HG02759 (cell line): ENCODE measurements at regions not wholly inside any gene's neighbourhood (a gene's known extent, or its start where the extent isn't known, plus 50 kb on each side); places are given as distances from the start of the nearest gene placed in this dataset.
"Not testable (repeated sequence)": the region's sequence is repeated elsewhere in the genome, so short reads cannot be mapped to it uniquely, and the experiment has no call there.

Source experiments
- ATAC-seq: cut with Tn5 transposase; IDR thresholded peaks from one replicate; pipeline ENCODE4 v1.9.1; 2021; ENCODE audit warnings: mild to moderate bottlenecking, moderate library complexity; ENCODE audit not compliant: unreplicated experiment

DNA sequence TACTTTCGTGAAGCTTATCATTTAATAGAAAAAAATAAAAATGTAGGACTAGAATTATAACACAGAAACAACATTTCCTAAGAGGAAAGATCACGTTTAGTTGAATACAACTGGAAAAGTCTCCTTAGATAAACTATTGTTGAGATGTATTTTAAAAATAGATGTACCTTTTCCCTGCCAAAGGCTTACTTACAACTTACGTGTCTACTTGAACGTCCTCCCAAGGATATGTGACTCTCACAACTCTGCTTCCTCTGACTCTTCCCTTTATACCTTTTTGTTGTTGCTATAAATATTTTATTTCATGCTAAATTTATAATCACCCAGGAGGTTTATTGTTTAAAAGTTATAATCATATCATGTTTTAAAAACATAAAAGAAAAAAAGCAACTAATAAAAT, 908.0 kb upstream of the ROBO1 start:
- ATAC-seq: no peak

DNA sequence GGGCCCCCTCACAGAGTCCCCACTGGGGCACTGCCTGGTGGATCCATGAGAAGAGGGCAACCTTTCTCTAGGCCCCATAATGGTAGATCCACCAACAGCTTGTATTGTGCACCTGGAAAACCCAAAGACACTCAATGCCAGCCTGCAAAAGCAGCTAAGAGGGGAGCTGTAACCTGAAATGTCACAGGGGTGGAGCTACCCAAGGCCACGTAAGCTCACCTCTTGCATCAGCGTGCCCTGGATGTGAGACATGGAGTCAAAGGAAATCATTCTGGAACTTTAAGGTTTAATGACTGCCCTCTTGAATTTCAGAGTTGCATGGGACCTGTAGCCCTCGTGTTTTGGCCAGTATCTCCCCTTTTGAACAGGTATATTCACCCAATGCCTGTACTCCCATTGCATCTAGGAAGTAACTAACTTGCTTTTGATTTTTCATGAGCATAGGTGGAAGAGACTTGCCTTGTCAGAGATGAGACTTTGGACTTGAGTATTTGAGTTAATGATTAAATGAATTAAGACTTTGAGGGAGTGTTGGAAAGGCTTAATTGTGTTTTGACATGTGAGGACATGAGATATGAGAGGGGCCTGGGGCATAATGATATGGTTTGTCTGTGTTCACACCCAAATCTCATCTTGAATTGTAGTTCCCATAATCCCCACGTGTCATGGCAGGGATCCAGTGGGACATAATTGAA, 900.9 kb upstream of the ROBO1 start:
- ATAC-seq: no peak

DNA sequence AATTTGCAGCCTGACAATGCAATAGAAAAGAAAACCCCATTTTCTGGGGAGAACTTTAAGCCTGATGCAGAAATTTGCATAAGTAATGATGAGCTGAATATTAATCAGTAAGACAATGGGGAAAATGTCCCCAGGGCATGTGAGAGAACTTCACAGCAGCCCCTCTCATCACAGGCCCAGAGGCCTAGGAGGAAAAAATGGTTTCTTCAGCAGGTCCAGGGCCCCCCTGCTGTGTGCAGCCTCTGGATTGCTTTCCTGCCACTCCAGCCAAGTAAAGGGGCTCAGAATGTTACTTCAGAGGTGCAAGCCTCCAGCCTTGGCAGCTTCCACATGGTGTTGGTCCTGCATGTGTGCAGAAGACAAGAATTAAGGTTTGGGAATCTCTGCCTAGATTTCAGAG, 900.3 kb upstream of the ROBO1 start:
- no peak for ATAC-seq

DNA sequence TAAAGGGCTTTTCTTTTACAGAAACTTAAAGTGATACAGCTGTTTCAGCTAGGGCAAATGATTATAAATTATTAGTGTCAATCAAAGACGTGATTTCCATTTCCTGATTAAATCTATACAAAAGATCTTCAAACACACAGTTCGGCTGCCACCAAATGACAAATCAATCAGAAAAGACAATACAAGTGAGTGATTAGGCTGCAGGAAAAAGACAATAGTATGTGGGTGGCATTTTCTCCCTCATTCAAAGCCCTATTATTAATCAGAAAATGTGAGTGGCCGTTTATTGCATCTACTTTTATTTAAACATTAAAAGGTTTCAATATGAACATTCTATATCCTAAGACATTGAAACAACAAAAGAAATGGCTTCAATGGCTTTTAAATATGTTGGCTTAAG, 895.6 kb upstream of the ROBO1 start:
- ATAC-seq: no peak

DNA sequence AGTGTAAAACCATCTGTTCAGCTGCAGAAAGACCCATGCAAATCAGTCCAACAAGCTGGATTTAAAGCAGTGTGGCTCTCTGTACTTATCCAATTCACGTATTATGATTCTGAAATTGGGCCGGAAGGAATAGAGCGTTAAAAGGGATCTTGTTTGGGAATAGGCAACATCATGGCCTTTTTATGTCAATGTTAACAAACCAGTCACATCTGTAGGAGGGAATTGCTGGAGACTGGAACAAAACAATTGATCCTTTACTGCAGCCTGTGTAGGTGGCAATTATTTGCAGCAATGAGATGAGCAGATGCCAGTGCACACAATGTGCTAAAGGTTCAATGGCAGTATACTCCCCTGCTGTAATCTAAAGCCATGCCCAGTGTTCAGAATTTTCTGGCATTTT, 887.4 kb upstream of the ROBO1 start:
- ATAC-seq: no peak

DNA sequence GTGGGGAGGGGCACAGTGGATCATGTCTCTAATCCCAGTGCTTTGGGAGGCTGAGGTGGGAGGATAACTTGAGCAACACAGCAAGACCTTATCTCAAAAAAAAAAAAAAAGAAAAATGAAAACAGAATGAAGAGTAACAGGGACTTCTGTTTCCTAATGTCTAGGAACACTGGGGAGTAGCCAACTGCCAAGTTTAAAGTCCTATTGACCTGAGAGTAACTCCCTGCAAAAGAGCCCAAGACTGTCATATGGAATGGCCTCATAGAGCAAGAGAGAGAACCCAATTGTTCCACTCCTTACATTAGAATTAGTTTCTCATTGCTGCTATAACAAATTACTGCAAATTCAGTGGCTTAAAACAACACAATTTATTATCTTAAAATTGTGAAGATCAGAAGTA, 881.4 kb upstream of the ROBO1 start:
- no peak for ATAC-seq

DNA sequence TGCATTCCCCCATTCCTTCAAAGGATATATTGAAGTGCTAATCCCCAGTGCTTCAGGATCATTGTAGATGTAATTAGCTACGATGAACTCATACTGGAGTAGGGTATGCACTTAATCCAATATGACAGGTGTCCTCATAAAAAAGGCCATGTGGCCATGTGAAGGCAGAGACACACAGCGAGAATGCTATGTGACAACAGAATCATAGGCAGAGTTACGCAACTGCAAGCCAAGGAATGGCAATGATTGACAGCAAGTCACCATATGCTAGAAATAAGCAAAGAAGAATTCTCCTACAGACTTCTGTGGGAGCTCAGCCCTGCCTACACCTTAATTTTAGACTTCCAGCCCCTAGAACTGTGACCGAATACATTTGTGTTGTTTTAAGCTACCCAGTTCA, 875.6 kb upstream of the ROBO1 start:
- ATAC-seq: no peak

DNA sequence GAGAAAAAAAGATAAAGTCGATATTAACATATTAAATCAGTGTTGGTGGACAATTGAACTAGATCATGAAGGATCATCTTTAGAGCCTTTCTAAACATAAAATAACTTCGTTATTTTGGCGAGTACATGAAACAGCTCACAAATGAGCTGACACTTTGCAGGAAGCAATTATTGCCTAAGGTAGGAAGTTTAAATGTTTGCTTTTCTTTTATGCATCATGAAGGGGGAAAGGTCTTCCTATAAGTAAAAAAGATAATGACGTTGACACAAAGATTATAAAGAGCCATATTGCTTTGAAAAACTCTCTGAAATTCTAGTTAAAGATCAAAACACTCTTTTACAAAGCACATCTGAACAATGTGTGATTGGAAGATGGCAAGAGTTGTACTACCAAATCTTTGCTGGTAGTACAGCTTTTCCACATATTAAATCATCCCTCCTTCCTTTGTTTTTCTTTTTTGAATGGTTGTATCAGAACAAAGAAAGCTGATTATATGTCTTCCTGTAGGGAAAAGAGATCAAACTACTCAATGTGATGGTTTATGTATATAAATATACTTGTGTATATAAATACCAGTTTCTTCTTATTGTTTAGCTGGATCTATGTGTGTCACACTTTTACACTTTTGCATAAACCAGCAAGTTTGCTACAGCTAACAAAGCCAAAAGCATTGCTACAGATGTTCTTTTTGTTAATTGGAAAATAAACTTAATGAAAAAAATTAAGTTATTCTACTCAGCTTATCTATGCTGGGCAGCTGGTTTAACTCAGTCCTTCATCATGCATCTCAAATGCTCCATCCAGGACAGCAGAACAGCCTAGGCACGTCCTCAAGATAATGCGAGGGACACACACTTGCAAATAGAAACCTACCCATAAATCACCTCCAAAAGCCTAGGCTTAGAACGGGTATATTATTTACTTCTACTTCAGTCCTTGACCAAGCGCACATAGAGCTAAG, 850.8 kb upstream of the ROBO1 start:
- no peak for ATAC-seq

DNA sequence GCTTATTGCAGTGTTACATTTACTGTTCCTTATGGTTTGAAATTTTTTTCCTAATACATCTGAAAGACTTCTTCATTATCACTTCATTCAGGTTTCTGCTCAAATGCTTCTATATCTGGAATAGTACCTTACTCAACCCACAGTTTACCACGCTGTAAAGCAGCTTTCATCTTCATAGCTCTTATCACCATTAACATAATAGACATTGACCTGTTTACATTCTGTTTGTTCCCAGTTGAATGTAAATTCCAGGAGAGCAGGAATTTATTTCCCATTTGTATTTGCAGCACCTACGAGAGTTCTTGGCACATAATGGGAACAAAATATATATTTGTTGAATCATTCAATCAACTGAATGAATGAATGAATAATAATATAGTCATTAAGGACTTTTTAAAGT, 844.6 kb upstream of the ROBO1 start:
- ATAC-seq: no peak

DNA sequence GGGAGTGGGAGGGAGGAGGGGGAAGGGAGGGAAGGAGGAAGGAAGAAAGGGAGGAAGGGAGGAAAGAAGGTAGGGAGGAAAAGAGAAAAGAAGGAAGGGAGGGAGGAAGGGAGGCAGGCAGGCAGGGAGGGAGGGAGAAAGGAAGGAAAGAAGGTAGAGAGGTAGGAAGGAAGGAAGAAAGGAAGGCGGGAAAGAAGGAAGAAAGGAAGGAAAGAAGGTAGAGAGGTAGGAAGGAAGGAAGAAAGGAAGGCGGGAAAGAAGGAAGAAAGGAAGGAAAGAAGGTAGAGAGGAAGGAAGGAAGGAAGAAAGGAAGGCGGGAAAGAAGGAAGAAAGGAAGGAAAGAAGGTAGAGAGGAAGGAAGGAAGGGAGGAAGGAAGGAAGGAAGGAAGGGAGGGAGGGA, 840.3 kb upstream of the ROBO1 start:
- not testable (repeated sequence) for ATAC-seq

DNA sequence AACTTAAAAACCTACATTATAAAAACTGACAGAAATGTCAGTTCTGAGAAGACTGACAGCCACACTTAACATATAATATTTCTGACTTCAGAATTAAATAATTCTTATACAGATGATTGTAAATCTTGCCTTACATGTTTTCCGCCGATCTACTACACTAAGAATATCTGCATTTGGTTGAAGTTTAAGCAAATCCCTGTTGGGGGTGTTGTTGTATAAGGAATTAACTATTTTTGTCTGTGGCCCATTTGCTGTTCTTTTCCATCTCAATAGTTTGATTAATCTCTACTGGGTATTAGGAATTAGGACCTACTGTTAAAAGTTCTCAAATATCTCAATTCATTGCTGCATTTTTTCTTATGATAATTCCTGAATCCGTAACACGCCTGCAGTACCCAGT, 838.3 kb upstream of the ROBO1 start:
- no peak for ATAC-seq

DNA sequence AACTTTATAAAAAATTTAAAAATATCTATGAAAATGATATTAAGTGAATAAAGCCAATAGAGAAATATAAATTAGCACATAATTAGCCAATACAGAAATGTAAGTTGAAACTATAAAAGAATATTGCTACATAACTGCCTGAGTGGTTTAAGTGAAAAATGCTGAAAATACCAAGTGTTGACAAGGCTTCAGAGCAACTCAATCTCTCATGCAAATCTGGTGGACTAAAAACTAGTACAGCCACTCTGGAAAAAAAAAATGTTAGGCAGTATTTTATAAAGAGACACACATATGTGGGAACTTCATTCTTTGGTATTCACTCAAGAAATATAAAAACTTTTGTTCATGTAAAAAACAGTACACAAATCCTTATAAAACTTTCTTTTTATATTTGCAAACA, 833.7 kb upstream of the ROBO1 start:
- no peak for ATAC-seq

DNA sequence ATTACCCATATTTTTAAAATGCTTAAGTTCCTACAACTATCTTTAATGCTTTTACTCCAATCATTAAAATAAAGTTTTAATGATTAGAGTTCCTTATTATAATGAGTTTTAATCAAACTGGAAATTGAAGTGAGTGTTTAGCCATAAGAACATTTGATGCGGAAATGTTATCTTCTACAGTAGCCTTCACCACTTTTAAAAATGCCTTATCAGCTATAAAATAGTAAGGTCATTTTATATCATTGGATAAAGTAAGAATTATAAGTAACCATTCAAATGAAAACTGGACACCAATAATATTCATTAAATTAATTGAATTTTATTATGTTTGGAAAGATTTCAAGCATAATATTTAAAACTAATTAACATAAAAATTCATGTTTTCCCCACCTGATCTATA, 825.0 kb upstream of the ROBO1 start:
- no peak for ATAC-seq

DNA sequence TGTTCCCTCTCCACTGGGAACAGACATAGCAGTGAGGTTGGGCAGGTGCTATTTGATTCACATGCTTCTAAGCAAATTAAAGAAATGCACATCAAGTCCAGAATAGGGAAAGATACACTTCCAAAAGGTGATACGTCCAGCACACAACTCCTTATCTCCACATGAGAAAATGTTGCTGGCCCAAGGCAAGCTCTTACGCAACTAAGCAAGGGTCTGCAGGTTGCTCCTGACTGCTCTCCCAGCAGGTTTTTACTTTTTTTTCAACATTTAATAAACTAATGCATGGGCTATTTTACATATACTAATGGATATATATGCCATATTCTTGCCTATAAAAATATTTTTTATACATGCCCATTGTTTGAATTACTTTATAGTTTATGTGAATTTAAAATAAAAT, 818.5 kb upstream of the ROBO1 start:
- ATAC-seq: no peak

DNA sequence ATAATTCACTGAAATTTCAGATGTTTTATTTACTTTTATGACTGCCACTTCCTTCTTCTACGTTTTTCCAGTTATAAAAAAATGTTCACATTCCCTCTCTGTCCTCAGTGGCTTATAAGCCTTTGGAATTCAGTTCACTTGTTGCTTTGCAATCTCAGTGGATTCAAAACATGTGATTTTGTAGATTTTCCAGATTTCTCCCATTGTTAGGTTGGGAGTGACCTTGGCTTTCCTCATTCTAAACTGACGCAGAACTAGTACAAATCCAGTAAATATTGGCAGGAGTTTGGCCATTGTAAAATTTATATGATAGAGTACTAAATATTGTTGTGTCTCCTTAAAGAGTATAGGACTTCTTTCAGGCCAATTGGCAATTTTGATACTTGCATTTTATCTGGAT, 812.3 kb upstream of the ROBO1 start:
- no peak for ATAC-seq

DNA sequence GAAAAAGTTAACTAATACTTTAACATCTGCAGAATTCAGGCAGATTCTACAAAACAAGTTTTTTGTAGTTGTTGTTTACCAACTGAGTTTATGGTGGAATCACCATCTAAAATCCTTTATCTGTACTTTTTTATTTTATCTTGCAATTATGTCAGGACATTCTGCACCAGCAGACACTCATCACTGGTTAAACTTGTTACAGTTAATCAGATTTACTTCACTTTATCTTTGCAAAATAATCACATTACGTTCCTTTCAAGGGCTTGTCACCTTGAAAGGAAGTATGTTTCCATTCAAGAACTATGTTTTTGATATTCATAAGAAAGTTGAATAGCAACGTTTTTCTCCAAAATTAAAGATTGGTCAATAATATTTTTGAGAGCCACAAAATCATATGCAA, 796.6 kb upstream of the ROBO1 start:
- ATAC-seq: no peak

DNA sequence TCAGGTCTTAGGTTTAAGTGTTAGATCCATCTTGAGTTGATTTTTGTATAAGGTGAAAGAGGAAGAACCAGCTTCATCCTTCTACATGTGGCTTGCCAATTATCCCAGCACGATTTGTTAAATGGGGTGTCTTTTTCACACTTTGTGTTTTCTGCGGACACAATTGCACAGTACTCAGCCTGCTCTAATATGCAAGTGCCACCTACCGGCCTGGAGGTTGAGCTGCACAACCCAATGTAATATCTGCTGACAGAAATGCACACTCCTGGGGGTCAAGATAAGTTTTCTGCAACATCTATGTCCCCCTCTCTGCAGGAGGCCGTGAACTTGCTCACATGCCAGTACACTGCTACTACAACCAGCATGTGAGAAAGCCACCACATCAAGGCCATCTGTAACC, 791.9 kb upstream of the ROBO1 start:
- ATAC-seq: no peak

DNA sequence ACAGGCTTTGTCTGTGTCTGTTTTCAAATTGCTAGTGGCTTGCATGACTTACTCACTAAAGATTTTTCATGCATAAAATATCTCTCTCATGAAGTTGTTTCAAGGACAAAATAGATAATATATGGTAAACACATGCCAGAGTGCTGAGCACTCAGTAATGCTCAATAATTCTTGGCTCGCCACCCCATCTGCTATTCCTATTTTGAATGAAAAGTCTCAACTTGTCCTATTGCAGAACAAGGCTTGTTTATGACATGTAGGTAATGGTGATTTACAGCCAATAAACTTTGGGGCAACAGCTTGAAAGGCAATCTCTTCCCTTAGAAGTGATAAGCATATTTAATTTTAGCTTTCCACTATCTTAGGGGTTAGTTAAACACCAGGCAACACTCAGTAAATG, 789.0 kb upstream of the ROBO1 start:
- ATAC-seq: no peak

DNA sequence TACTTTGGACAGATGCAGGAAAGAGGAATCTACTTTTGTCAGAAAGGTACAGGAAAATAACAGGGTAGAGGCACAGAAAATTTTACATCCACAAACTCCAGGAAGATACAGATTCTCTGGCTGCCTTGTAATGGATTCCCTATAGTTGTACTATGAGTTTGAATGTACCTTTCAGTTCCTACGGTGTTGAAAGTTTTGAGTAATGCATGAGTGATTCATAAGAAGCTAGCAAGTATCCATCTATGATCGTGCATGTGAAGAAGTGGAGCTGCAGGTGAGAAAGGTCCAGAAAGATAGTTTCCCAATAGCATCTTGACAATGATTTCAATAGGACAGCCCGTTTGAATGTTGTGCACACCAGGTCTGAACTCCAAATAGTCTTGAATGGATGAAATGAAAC, 786.5 kb upstream of the ROBO1 start:
- no peak for ATAC-seq

DNA sequence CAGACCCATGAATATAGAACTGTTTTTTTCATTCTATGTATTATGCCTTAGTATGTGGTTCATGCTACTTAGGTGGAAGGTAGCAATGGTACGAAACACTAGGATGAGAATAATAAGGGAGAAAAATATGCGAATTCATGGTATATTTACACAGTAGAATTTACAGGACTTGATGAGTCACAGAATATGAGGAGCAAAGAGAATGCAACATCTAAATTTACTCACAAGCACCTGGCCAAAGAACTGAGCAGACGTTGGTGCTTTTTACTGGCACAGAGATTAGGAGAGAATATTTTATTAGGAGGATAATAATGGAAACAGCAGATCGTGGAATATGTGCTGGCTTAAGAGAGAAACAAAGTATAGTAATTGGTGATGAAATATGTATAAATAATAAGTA, 785.4 kb upstream of the ROBO1 start:
- ATAC-seq: no peak

DNA sequence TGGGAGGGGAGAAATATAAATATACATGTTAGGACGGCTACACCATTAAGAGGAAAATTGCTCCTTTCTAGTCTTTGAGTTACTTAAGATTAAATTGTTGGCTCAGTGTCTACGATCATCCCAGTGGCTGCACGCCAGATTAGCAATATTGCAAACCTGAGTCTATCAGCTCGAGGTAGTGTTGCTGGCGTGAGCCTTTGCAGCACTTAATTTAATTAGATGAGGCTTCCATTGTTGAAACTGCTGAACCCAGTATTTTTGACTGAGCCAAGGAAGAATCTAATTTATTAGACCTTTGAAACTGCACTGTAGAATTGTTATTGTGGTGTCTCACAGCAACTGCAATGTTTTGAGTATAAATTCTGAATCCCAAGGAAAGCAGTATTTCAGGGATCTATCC, 782.4 kb upstream of the ROBO1 start:
- no peak for ATAC-seq

DNA sequence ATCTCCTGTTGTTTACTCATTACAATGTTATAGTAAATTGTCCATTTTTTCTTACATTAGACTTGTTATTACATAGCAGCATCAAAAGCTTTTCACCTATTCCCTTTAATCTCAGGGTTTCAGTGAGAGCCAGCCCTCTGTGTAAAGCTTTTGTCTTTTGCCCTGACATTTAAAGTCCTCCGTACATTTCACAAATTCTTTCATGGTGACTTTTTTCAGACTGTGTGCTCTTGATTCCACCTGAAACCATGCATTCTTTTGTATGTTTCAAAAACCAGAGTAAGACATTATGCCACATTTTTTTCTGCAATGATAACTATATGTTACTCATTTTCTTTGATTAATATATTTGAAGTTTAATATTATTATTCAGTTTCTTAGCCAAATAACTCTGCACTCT, 781.4 kb upstream of the ROBO1 start:
- no peak for ATAC-seq
